GM18907 (cell line): ENCODE measurements at regions not wholly inside any gene's neighbourhood (a gene's known extent, or its start where the extent isn't known, plus 50 kb on each side); places are given as distances from the start of the nearest gene placed in this dataset.
A peak's percentile ranks its signal among the peaks of the same experiment; 100 is the strongest.
"Not testable (repeated sequence)": the region's sequence is repeated elsewhere in the genome, so short reads cannot be mapped to it uniquely, and the experiment has no call there.

Experiments
- ATAC-seq: cut with Tn5 transposase; IDR thresholded peaks from one replicate; pipeline ENCODE4 v1.9.1; 2021; ENCODE audit warnings: mild to moderate bottlenecking, moderate library complexity; ENCODE audit not compliant: unreplicated experiment

DNA sequence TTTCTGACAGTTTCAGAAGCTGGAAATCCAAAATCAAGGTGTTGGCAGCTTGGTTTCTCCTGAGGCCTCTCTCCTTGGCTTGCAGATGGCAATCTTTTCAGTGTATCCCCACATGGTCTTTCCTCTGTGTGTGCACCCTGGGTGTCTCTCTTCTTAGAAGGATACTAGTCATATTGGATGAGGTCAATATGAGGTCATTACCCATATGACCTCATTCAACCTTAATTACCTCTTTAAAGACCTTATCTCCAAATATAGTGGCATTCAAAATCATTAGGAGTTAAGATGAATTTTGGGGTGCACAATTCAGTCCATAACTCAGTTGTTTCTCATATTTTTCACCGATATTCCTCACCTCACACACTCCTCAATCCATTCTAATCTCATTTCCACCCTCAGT lies 92.4 kb upstream of the TGM3 start:
- no peak for ATAC-seq

DNA sequence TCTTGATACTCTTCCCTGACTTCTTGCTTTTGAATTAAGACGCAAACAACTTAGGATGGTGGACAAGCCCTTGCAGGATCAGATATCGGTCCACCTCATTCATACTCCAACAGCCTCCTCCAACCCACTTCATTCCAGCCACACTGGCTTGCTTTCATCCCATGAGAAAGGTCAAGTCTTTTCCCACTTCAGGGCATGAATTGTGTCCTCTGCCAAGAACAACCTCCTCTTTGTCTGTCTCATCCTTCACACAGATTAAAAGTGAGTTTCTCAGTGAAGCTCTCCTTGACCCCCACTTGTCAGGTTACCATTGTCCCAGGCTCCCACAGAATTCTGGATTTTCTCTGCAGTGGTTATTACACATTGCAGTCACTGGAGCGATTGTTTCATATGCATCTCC lies 91.8 kb upstream of the TGM3 start:
- no peak for ATAC-seq

DNA sequence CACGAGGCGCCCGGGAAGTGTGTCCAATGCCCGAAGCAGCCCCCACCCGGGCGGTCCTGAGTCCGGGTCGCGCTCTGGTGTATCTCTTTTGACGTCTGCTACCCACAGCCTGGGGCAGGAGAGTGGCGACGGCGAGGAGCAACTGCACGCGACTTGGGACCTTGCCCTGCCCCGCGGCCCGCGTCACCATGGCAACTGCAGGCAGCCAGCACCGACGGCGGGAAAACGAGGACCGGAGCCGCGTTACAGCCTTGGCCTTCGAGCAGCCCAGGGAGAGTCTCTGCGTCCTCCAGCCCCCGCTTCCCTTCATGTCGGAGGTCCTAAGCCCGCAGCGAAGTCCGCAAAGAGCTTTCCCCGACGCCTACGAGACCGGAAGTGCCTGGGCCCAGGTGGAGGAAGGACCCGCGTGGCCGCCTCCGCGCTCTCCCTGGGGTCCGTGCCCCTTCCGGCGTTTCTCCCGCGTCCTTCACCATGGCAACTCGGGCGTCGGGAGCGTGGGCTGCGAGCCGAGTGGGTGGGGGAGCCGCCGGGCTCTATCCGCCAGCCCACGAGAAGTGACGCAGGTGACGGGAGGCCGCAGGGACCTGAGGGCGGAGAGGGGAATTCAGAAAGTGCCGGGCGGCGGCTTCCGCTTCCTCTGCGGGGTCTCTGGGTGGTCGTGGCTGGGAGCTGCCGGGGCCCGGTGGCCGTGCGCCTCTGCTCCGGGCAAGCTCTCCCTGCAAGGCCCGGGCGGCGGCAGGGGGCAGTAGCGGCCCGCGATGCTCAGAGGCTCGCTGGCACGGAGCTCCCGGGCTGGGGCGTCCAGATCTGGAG lies 88.6 kb upstream of the TGM3 start:
- peak; percentile 60 for ATAC-seq

DNA sequence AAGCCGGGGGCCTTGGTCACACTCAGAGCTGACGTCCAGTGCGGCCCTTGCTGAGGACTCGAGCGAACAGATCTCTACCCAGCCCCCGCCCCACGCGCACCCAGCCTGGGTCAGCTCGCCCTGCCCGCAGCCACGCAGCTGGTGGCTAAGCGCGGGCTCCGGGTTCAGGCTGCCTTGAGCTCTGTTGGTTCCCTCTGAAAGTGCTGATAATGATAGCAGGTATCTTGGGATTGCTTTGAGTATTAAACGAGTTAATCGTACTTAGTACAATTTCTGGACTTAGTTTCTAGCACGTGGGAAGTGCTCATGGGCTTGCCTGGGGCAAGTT lies 88.1 kb upstream of the TGM3 start:
- no peak for ATAC-seq

DNA sequence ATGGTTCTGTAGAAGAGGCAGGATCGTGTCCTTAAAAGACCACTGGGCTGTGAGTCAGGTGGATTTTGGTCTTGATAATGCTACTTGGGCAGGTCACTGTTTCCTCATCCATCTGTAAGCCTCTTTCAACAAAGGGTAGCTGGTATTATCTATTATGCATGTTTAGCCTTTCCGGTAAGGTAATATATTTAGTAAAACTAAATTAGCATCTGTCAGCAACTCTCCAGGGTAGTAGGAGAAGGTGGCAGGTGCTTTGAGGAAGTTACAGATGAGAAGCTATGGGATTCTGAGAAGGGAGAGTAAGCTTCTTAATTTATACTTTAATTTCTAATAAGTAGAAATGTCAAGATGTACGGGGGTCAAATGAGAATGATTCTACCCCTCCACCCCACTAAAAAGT lies 86.9 kb upstream of the TGM3 start:
- no peak for ATAC-seq

DNA sequence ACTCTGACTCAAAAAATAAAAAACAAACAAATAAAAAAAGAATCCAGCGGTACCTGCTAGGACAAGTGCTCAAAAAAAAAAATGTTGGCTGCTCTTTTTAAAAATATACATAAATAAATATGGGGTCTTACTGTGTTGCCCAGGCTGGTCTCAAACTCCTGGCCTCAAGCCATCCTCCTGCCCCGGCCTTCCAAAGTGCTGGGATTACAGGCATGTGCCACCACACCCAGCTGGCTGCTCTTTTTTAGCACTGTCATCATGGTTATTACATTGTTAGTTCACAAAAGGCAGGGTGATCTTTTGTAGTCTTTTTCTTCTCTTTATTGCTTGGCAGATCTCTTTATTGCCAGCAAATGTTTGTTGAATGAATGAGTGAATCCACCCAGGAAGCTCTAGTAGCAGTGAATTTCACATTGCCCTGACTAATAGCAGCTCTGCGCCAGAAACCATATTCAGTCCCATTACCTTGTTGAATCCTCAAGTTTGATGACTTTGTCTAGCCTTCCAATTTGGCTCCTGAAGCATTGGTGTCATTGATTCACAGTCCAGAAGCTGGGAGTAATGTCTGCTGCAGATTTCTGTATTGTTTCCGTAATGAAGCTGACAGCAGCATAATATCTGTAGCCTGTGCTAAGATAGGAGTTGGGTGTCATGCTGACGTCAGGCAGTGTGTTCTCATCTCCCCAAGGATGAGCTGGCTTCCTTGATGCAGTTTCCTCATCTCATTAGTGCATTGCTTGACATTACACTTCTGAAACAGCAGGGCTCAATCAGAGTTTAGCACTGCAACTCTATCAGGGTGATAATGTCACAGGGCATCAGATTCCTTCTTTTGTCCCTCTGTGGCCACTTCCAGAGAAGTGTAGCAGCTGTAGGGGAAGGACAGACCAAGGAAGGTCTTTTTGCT lies 84.9 kb upstream of the TGM3 start:
- no peak for ATAC-seq

DNA sequence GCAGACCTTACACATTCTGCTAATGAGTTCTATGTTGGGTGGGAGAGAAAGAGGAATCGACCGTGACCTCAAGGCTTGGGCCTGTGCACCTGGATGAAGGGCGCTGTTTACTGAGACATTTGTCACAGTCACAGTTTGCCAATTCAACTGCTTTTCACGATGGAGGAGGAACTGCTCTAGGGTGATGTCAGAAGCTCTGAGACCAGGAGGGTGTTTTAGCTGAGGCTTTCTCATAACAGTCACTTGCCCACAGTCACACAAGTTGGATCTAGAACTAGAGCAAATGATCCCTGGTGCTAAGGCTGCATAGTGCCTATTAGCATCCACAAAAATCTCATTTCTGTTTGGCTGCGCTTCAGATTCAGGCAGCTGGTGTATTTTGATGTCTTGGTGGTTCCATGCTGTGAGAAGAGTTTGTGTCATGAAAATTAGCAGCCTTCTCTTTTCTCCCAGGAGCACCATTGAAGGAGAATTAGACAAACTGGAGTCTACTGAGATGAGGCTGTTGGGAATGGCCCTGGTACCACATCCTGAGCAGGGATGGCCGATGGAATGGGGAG lies 83.3 kb upstream of the TGM3 start:
- no peak for ATAC-seq

DNA sequence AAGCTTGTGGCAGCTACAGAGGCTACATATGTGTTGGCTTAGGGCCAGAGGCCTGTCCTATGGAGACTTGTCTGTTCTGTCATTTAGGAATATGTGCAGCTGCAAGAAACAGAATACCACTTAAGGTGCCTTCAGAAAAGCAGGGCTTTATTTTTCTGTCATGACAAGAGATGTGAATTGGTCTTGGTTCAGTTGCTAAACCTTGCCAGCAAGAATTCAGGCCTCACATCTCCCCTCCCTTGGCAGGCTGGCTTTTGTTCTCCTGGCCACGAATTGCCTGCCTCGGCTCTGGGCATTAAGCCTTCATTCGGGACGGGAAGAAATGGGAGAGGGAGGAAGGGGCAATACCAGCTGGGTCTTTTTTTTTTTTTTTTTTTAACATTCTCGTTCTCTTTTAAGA lies 82.4 kb upstream of the TGM3 start:
- ATAC-seq, result no peak

DNA sequence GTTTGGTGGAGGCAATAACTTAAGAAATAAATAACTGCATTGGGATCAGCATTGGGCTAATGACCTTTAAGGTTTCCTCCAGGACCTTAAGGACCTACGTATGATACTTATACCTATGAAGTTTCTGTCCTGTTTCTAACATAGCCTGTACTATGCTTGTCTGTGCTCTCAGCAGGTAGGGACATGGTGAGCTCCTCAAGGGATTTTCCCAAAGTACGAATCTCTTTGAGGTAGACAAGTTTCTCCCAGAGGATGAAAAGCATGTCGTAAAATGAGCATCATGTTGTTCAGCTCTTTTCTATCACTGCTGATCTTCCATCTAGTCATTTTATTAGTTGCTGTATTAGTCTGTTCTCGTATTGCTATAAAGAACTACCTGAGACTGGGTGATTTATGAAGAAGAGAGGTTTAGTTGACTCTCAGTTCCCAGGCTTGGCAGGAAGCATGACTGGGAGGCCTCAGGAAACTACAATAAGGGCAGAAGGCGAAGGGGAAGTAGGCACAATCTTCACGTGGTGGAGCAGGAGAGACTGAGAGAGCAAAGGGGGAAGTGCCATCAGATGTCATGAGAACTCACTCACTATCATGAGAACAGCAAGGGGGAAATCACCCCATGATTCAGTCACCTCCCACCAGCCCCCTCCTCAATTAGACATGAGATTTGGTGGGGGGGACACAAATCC lies 77.8 kb upstream of the TGM3 start:
- ATAC-seq, result no peak

DNA sequence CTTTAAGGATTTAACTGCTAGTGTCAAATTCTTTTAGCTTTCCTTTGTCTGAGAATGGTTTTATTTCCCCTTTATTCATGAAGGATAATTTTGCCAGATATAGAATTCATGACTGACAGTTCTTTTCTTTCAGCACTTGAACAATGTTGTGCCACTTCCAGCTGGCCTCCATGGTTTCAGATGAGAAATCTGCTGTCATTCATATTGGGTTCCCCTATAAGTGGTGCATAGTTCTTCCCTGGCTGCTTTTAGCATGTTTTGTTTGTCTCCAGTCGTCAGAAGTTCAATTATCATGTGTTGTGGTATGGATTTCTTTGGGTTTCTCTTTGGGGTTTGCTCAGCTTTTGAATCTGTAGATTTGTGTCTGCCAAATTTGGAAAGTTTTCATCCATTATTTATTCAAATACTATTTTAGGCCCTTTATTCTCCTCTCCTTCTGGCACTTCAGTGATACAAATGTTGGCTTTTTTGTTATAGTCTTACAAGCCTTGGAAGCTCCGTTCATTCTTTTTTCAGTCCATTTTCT lies 76.3 kb upstream of the TGM3 start:
- no peak for ATAC-seq

DNA sequence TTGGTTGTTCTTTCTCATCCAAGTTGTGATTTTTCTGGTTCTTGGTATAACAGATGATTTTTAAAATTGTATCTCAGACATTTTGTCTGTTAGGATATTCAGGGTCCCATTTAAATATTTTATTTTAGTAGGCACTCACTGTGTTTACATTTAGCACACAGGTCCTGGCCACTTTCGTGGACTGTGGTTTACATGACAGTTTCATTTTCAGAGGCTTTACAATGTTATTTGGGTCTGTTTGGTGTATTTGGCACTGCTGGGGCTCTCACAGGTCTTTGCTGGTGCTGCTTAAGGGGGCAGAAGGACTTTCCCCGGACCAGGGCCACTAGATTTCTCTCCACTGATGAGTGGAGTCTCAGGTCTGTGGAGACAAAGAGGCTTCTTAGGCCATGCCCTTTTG lies 75.5 kb upstream of the TGM3 start:
- ATAC-seq, result no peak

DNA sequence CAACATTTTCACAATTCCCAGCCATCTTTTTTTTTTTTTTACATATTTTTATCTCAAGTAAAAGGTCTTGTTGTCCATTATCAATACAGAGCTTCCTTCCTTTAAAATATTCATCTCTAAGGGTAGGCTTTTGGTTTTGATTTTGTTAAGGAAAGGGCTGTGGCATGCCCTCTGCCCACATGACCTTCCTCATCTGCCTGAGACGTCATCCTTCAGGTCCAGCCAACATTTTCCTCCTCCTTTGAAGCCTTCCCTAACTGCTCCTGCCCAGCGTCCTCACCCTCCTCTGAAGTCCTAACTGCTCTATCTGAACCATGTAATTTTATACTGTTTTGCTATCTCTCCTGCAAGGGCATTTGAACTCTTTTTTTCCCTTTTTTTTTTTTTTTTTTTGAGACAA lies 73.9 kb upstream of the TGM3 start:
- ATAC-seq, result no peak

DNA sequence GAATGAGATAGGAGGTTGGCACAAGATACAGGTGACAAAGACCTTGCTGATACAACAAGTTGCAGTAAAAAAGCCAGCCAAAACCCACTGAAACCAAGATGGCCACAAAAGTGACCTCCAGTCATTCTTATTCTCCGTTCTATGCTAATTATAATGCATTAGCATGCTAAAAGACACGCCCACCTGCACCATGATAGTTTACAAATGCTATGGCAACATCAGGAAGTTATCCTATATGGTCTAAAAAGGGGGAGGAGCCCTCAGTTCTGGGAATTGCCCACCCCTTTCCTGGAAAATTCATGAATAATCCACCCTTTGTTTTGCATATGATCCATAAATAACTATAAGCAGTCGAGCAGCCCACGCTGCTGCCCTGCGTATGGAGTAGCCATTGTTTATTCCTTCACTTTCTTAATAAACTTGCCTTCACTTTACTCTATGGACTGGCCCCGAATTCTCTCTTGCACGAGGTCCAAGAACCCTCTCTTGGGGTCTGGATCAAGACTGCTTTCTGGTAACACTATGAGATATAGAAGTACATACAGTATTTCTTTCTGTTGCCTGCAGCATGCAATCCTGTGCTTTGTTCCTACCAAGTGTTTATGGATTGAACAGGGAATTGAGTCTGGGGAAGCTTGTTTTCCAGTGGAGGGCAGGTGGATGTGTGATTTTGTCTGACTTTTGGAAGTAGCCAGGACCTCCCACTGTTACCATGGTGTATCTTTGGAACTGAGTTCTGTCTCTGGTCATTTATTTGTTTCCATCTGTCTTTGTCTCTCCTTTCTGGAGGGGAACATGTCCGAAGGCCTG lies 72.0 kb upstream of the TGM3 start:
- ATAC-seq, result no peak

DNA sequence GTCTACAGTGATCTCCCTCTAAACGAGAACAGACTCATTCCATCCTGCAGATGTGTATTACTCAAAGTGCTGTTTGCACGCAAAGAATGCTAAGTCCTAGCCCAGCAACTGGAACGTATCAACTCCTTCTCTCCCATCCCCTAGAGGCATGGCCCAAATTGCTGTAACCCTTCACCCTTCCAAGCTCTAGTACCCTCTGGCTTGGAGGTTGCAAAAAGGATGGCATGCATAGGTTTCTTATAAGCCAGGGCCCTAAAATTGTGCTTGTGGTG lies 71.5 kb upstream of the TGM3 start:
- no peak for ATAC-seq

DNA sequence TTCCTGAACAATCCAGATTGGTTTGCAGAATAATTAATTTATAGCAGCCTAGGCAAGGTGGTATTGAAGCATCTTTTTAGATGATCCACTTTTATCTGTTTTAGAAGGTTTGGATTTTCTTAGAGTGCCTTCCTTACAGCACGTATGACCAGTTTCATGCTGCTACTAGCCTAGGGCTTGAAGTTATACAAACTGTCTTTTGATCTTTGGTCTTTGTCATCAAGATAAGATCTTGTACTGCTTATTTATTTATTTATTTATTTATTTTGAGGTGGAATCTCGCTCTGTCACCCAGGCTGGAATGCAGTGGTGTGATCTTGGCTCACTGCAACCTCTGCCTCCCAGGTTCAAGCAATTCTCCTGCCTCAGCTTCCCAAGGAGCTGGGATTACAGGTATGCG lies 68.5 kb upstream of the TGM3 start:
- ATAC-seq, result not testable (repeated sequence)

DNA sequence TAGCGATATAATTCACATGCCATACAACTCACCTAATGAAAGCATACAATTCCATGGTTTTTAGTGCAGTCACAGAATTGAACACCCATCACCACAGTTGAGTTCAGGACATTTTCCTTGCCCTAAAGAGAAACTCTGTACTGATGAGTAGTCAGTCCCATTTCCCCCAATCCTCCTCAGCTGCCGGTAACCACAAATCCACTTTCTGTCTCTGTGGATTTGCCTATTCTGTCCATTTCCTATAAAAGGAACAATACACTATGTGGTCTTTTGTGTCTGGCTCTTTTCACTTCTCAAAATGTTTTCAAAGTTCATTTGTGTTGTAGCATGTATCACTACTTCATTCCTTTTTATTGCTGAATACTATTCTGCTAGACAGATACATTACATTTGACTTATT lies 67.9 kb upstream of the TGM3 start:
- ATAC-seq, result no peak

DNA sequence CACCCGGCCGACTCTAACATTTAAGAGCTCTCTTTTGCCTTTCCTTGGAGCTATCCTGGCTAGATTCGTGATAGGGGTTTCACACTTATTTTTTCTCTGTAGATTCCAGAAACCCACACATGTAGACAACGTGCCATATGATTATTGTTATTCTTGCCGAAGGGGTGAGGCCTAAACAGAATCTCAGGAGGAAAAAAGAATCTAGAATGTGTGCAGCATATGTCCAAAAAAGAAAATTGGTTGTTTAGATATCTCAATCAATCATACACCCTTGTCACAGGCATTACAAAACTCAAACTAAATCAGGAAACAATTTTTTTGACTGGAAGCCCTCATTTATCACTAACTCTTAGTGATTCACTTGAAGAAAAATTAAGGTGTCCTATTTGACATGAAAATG lies 66.9 kb upstream of the TGM3 start:
- ATAC-seq, result no peak

DNA sequence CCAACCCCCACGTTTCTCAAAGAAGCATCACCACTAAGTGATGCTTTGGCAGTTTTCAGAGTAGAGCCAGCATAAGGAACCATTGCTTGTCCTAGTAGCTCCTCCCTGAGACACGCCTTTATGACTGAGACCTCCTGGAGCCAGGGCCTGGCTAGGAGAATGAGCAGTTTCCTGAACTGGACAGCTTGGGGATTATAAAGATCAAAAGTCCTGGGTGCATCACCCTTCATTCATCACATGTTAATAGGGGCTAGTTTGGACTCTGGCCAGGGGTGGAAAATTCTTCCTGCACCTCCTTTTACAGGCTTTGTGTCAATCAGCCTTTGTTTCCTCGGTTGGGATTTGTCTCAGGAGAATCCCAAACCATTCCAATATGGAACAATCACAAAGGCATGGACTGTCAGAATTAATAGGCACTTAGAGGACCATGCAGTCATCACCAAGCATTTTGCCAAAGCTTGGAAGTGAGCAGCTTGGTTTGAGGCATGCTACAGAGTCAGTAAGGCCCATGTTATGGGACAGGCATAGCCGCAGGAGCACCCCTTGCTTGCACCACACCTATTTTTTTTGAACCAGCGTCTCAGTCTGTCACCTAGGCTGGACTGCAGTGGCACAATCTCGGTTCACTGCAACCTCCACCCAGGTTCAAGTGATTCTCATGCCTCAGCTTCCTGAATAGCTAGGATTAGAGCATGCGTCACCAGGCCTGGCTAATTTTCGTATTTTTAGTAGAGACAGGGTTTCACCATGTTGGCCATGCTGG lies 64.9 kb upstream of the TGM3 start:
- no peak for ATAC-seq

DNA sequence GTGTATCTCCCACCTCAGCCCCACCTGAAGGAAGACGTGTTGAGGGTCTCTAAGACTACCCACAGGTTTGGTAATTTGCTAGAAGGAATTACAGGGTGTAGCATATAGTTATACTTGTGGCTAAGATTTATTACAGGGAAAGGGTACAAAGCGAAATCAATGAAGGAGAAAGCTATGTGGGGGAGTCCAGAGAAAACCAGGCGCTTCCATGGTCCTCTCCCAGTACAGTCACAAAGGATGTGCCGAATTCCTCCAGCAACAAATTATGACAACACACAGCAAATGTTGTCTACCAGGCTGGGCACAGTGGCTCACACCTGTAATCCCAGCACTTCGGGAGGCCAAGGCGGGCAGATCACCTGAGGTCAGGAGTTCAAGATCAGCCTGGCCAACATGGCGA lies 64.1 kb upstream of the TGM3 start:
- no peak for ATAC-seq

DNA sequence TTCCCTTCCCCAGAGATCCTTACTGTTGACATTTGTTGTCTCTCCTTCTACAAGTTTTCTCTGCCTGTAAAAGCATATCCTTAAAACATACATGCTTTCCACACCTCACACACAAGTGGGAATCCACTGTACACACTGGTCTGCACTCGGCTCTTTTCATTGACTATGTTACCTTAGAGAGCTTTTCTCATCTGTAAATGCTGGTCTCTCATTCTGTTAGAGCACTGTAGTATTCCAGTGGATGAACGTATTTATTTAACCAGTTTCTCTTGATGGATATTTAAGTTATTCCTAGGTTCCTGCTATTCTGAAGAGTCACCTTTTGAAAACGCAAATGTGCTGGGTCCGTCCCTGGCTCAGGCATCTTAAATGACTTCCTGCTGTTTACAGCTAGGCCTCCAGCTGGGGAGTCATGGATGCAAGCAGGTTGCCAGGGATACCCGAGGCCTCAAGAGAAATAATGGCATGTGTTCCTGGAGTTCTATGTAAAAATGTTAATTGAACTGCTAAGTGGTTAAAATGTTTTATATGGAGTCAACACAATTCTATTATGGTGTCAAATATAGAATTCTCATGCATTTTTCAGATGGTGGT lies 61.1 kb upstream of the TGM3 start:
- no peak for ATAC-seq
